SK-N-SH treated with all-trans-retinoic acid at 6 μM for 48 hours (cell line): ENCODE measurements at regions not wholly inside any gene's neighbourhood (a gene's known extent, or its start where the extent isn't known, plus 50 kb on each side); places are given as distances from the start of the nearest gene placed in this dataset.

Experiments used
- ATAC-seq: fragments of 200-7000 bp; cut with Tn5 transposase; 3 replicates; pipeline ENCODE4 v1.9.1; 2020; ENCODE audit warnings: mild to moderate bottlenecking, moderate library complexity
- ARNTL ChIP-seq: fragments of 450-650 bp; formaldehyde crosslinking; IDR thresholded peaks from 2 replicates; pipeline ENCODE4 v1.5.0; 2020; ENCODE audit warnings: low read depth, mild to moderate bottlenecking, moderate library complexity, borderline replicate concordance
- BACH2 ChIP-seq: fragments of 250-450 bp; sonication (Bioruptor Pico); IDR thresholded peaks from 2 replicates; pipeline ENCODE4 v1.9.0; 2021; ENCODE audit warnings: mild to moderate bottlenecking, borderline replicate concordance
- CREB5 ChIP-seq: fragments of 250-450 bp; sonication (Bioruptor Pico); IDR thresholded peaks from 2 replicates; pipeline ENCODE4 v1.5.1; 2020; ENCODE audit warnings: low read depth, mild to moderate bottlenecking, moderate library complexity
- CSDC2 ChIP-seq: fragments of 250-450 bp; sonication (Bioruptor Pico); IDR thresholded peaks from 2 replicates; pipeline ENCODE4 v1.5.0; 2020; ENCODE audit warnings: mild to moderate bottlenecking, moderate library complexity
- CSRNP3 ChIP-seq: fragments of 250-450 bp; sonication (Bioruptor Pico); IDR thresholded peaks from 2 replicates; pipeline ENCODE4 v1.5.1; 2021; ENCODE audit warnings: mild to moderate bottlenecking, moderate library complexity
- ESRRG ChIP-seq: fragments of 250-450 bp; sonication (Bioruptor Pico); IDR thresholded peaks from 2 replicates; pipeline ENCODE4 v1.6.1; 2021; ENCODE audit warnings: mild to moderate bottlenecking
- OSR1 ChIP-seq: fragments of 250-450 bp; sonication (Bioruptor Pico); IDR thresholded peaks from 2 replicates; pipeline ENCODE4 v1.8.0; 2022; ENCODE audit warnings: moderate library complexity, mild to moderate bottlenecking, inconsistent platforms
- PATZ1 ChIP-seq: fragments of 250-450 bp; sonication (Bioruptor Pico); IDR thresholded peaks from 2 replicates; pipeline ENCODE4 v1.8.0; 2020; ENCODE audit warnings: mild to moderate bottlenecking, moderate library complexity, borderline replicate concordance
- POU6F1 ChIP-seq: fragments of 250-450 bp; sonication (Bioruptor Pico); IDR thresholded peaks from 2 replicates; pipeline ENCODE4 v1.8.0; 2021; ENCODE audit warnings: low read depth, mild to moderate bottlenecking, moderate library complexity, borderline replicate concordance
- PPARA ChIP-seq: fragments of 250-450 bp; sonication (Bioruptor Pico); IDR thresholded peaks from 2 replicates; pipeline ENCODE4 v1.5.0; 2020; ENCODE audit warnings: mild to moderate bottlenecking, borderline replicate concordance
- RARB ChIP-seq: fragments of 250-450 bp; sonication (Bioruptor Pico); IDR thresholded peaks from 2 replicates; pipeline ENCODE4 v1.8.0; 2021; ENCODE audit warnings: mild to moderate bottlenecking, moderate library complexity
- TCF4 ChIP-seq: fragments of 250-450 bp; sonication (Bioruptor Pico); IDR thresholded peaks from 2 replicates; pipeline ENCODE4 v1.8.0; 2021; ENCODE audit warnings: mild to moderate bottlenecking, moderate library complexity, borderline replicate concordance
- TOX ChIP-seq: fragments of 250-450 bp; sonication (Bioruptor Pico); IDR thresholded peaks from 2 replicates; pipeline ENCODE4 v1.8.0; 2021; ENCODE audit warnings: mild to moderate bottlenecking, moderate library complexity, borderline replicate concordance
- TSHZ2 ChIP-seq: fragments of 250-450 bp; sonication (Bioruptor Pico); IDR thresholded peaks from 2 replicates; pipeline ENCODE4 v1.5.0; 2020; ENCODE audit warnings: mild to moderate bottlenecking, moderate library complexity
- ZC3H10 ChIP-seq: fragments of 250-450 bp; sonication (Bioruptor Pico); IDR thresholded peaks from 2 replicates; pipeline ENCODE4 v1.5.1; 2021; ENCODE audit warnings: mild to moderate bottlenecking, moderate library complexity
- ZFP3 ChIP-seq: fragments of 250-450 bp; sonication (Bioruptor Pico); IDR thresholded peaks from 2 replicates; pipeline ENCODE4 v1.5.0; 2020; ENCODE audit warnings: mild to moderate bottlenecking, moderate library complexity
- ZFP30 ChIP-seq: fragments of 450-650 bp; formaldehyde crosslinking; IDR thresholded peaks from 2 replicates; pipeline ENCODE4 v1.5.0; 2022; ENCODE audit warnings: mild to moderate bottlenecking, moderate library complexity
- ZNF565 ChIP-seq: fragments of 450-650 bp; formaldehyde crosslinking; conservative IDR thresholded peaks from 2 replicates; pipeline ENCODE4 v1.5.0; 2020; ENCODE audit warnings: low read depth, mild to moderate bottlenecking, moderate library complexity
- ZNF70 ChIP-seq: fragments of 450-650 bp; formaldehyde crosslinking; IDR thresholded peaks from 2 replicates; pipeline ENCODE4 v1.5.0; 2020; ENCODE audit warnings: mild to moderate bottlenecking, moderate library complexity
- ZNF8 ChIP-seq: fragments of 450-650 bp; formaldehyde crosslinking; IDR thresholded peaks from 2 replicates; pipeline ENCODE4 v1.5.0; 2020; ENCODE audit warnings: mild to moderate bottlenecking, moderate library complexity

- TF ChIP-seq CSRNP3 (CRISPR knock-in tag), result no peak
- no peak for TF ChIP-seq BACH2 (CRISPR knock-in tag)
- TF ChIP-seq TSHZ2, result no peak
- no peak for TF ChIP-seq TCF4 (CRISPR knock-in tag)
- TF ChIP-seq ZNF565 (CRISPR knock-in tag), result no peak
- TF ChIP-seq POU6F1 (CRISPR knock-in tag), result no peak
- TF ChIP-seq CREB5 (CRISPR knock-in tag), result no peak
- no peak for TF ChIP-seq ESRRG (CRISPR knock-in tag)
- no peak for TF ChIP-seq PATZ1
- no peak for TF ChIP-seq TOX (CRISPR knock-in tag)
- no peak for TF ChIP-seq OSR1
- no peak for TF ChIP-seq ZC3H10
- no peak for TF ChIP-seq ARNTL (CRISPR knock-in tag)
- TF ChIP-seq ZNF70 (CRISPR knock-in tag), result no peak
- no peak for TF ChIP-seq CSDC2 (CRISPR knock-in tag)
- TF ChIP-seq RARB (CRISPR knock-in tag), result no peak
- ATAC-seq, result no peak
Measured at GRCh38 chr16:59274141-59274540, 540.0 kb upstream of the GOT2 start.

GRCh38 chr16:59263955-59264354, 529.8 kb upstream of the GOT2 start:
- no peak for TF ChIP-seq TCF4 (CRISPR knock-in tag)
- TF ChIP-seq TSHZ2, result no peak
- TF ChIP-seq PPARA (CRISPR knock-in tag), result no peak
- TF ChIP-seq ZNF565 (CRISPR knock-in tag), result no peak
- no peak for TF ChIP-seq ZFP3
- TF ChIP-seq ZNF8 (CRISPR knock-in tag), result no peak
- no peak for TF ChIP-seq POU6F1 (CRISPR knock-in tag)
- TF ChIP-seq CSRNP3 (CRISPR knock-in tag), result no peak
- TF ChIP-seq ZC3H10, result no peak
- no peak for TF ChIP-seq TOX (CRISPR knock-in tag)
- TF ChIP-seq CREB5 (CRISPR knock-in tag), result no peak
- TF ChIP-seq RARB (CRISPR knock-in tag), result no peak
- no peak for TF ChIP-seq ZFP30 (CRISPR knock-in tag)
- TF ChIP-seq BACH2 (CRISPR knock-in tag), result no peak
- TF ChIP-seq, all 23 proteins: peak for 0
- ATAC-seq, result no peak
